HL-60 (cell line): ENCODE measurements at regions not wholly inside any gene's neighbourhood (a gene's known extent, or its start where the extent isn't known, plus 50 kb on each side); places are given as distances from the start of the nearest gene placed in this dataset.

Experiments used
- POLR2AphosphoS5 ChIP-seq: IDR thresholded peaks from 2 replicates; pipeline ENCODE4 v1.6.1; 2012; ENCODE audit warnings: low read depth
- TF ChIP-seq, protein P1 (sequence below): IDR thresholded peaks from 2 replicates; pipeline ENCODE4 v1.6.1; 2012; ENCODE audit warnings: low read depth; ENCODE audit not compliant: insufficient replicate concordance
- TF ChIP-seq, protein P2 (sequence below): IDR thresholded peaks from one replicate; pipeline ENCODE4 v1.5.1; 2011; ENCODE audit warnings: low read length, control low read depth, inconsistent platforms; ENCODE audit not compliant: insufficient read depth

DNA sequence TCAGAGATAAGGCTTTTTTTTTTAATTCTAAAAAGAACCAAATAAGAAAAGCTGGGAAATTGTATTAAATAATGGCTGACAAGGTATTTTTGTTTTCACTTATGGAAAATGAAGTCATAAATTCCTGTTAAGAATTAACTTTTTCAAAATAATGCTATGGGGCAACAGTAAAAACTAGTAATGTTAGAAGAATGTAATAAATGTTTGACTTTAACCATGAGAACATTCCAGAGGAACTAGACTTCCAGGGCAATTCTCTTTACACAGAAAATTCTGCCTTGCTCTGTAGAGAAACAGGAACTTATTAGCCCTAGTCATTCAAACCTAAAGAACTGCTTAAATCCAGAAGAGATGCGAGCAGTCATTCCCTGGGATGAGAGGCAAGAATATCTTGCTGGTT, 571.1 kb downstream of the IPMK start:
- TF ChIP-seq, protein P1, sequence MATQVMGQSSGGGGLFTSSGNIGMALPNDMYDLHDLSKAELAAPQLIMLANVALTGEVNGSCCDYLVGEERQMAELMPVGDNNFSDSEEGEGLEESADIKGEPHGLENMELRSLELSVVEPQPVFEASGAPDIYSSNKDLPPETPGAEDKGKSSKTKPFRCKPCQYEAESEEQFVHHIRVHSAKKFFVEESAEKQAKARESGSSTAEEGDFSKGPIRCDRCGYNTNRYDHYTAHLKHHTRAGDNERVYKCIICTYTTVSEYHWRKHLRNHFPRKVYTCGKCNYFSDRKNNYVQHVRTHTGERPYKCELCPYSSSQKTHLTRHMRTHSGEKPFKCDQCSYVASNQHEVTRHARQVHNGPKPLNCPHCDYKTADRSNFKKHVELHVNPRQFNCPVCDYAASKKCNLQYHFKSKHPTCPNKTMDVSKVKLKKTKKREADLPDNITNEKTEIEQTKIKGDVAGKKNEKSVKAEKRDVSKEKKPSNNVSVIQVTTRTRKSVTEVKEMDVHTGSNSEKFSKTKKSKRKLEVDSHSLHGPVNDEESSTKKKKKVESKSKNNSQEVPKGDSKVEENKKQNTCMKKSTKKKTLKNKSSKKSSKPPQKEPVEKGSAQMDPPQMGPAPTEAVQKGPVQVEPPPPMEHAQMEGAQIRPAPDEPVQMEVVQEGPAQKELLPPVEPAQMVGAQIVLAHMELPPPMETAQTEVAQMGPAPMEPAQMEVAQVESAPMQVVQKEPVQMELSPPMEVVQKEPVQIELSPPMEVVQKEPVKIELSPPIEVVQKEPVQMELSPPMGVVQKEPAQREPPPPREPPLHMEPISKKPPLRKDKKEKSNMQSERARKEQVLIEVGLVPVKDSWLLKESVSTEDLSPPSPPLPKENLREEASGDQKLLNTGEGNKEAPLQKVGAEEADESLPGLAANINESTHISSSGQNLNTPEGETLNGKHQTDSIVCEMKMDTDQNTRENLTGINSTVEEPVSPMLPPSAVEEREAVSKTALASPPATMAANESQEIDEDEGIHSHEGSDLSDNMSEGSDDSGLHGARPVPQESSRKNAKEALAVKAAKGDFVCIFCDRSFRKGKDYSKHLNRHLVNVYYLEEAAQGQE: no peak
- TF ChIP-seq, protein P2, sequence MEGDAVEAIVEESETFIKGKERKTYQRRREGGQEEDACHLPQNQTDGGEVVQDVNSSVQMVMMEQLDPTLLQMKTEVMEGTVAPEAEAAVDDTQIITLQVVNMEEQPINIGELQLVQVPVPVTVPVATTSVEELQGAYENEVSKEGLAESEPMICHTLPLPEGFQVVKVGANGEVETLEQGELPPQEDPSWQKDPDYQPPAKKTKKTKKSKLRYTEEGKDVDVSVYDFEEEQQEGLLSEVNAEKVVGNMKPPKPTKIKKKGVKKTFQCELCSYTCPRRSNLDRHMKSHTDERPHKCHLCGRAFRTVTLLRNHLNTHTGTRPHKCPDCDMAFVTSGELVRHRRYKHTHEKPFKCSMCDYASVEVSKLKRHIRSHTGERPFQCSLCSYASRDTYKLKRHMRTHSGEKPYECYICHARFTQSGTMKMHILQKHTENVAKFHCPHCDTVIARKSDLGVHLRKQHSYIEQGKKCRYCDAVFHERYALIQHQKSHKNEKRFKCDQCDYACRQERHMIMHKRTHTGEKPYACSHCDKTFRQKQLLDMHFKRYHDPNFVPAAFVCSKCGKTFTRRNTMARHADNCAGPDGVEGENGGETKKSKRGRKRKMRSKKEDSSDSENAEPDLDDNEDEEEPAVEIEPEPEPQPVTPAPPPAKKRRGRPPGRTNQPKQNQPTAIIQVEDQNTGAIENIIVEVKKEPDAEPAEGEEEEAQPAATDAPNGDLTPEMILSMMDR: no peak
- no peak for TF ChIP-seq POLR2AphosphoS5
